ENCODE measurements at regions not wholly inside any gene's neighbourhood (a gene's known extent, or its start where the extent isn't known, plus 50 kb on each side); places are given as distances from the start of the nearest gene placed in this dataset.
"Not testable (repeated sequence)": the region's sequence is repeated elsewhere in the genome, so short reads cannot be mapped to it uniquely, and the experiment has no call there.

DNA sequence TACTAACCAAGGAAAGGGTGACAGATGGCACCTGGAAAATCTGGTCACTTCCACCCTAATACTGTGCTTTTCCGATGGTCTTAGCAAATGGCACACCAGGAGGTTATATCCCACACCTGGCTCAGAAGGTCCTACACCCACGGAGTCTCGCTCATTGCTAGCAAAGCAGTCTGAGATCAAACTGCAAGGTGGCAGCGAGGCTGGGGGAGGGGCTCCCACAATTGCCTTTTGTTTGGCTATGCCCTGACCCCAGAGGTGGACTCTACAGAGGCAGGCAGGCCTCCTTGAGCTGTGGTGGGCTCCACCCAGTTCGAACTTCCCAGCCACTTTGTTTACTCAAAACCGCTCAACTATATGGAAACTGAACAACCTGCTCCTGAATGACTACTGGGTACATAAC is 50.3 kb upstream of the UGT2B15 start:
- H3K36me3 Mint-ChIP-seq, H3K4me1 Mint-ChIP-seq, H3K27ac Mint-ChIP-seq, H3K27me3 Mint-ChIP-seq, H3K9me3 Mint-ChIP-seq, H3K4me3 Mint-ChIP-seq, ATAC-seq: not testable (repeated sequence)

DNA sequence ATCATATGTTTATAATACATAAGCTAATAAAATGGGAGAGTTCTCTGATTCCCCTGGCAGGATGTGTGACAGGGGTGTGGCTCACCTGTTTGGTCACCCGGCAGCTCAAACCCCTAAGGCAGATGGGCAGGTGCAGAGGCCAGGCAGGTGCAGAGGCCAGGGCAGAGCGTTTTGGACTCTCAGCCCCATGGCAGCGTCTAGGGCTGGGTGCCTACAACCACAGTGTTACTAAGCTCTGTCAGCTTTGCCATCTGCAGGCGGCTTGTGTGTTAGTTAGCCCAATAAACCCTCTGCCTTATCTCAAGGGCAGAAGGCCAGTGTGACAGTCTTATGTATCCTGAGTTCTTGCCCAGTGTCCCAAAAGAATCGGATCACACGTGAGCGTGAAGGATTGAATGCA is 54.0 kb upstream of the UGT2B15 start:
- Mint-ChIP-seq H3K36me3 (no peaks in the 10 kb centered on the region), H3K27ac (no peak overlapping the region), H3K27me3 (no peaks in the 10 kb centered on the region), H3K9me3 (no peaks in the 10 kb centered on the region), H3K4me3 (no peak overlapping the region), H3K4me1 (no peaks in the 10 kb centered on the region)
- peak; percentile 56 for ATAC-seq

DNA sequence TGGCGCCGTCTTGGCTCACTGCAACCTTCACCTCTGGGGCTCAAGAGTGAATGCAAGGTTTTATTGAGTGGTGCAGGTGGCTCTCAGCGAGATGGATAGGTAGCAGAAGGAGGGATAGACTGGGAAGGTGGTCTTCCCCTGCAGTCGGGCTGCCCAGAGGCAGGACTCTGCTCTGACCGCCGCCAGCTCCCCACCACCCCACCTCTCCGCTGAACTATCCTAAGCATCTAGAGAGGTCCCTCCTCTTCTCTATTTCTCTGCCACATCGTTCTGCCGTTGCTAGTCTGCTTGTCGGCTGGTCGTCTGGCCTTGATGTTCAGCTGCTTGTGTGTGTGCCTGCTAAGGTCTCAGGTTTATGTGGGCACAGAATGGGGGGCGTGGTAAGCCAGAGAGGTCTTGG is 54.5 kb upstream of the UGT2B15 start:
- H3K27me3 Mint-ChIP-seq: no peaks in the 10 kb centered on the region
- no peaks in the 10 kb centered on the region for H3K4me1 Mint-ChIP-seq
- H3K36me3 Mint-ChIP-seq: no peaks in the 10 kb centered on the region
- H3K9me3 Mint-ChIP-seq: no peaks in the 10 kb centered on the region
- peak; percentile 34 for ATAC-seq
- H3K4me3 Mint-ChIP-seq: no peak overlapping the region
- H3K27ac Mint-ChIP-seq: no peak overlapping the region

DNA sequence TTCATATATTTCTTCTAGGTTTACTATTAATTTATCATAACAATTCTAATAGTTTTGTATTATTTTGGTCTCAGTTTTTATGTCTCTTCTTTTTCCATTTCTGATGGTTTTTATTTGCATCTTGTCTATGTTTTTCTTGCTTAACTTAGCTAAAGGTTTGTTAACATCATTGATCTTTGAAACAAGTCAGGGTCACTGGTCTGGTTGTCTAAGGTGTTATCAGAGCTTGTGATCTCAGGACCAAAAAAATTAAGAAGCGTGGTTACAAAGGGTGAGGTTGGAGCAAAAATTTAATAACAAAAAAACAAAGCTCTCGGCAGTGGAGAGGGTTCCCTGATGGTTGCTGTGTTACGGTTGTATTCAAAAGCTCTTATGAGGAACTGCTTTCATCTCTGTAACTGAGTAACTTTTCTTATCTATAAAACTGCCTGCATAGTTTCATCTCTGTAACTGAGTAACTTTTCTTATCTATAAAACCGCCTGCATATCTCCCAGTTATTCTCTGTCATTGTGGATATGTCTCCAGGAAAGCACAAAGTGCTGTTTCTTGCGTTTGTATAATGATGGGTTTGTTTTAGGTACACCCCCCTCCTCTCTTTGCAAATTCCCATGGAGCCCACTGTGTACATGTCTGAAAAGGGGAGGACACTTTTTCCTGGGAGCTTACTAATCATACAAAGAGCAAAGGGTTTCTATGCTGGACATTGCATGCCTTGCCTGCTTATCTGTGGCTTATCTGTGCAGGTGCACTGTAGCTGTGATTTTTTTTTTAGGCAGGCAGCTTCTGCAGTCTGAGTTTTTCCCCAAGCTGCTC is 62.4 kb upstream of the UGT2B15 start:
- H3K27ac Mint-ChIP-seq: no peak overlapping the region
- no peaks in the 10 kb centered on the region for H3K9me3 Mint-ChIP-seq
- no peak overlapping the region for H3K4me3 Mint-ChIP-seq
- no peaks in the 10 kb centered on the region for H3K4me1 Mint-ChIP-seq
- no peaks in the 10 kb centered on the region for H3K27me3 Mint-ChIP-seq
- ATAC-seq: no peak
- H3K36me3 Mint-ChIP-seq: no peaks in the 10 kb centered on the region

DNA sequence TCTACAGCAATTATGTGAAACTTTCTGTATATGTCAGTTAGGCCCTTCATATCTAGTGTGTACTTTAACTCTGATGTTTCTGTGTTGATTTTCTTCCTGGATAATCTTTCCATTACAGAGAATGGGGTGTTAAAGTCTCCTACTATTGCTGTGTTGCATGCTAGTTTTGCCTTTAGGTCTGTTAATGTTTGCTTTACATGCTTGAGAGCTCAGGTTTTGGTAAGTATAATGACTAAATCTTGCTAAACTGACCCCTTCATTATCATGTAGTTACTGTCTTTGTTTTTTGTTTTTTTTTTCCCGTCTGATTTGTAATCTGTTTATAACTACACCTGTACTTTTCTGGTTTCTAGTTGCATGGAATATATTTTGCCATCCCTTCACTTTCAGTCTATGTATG is 63.6 kb upstream of the UGT2B15 start:
- no peak overlapping the region for H3K4me3 Mint-ChIP-seq
- H3K36me3 Mint-ChIP-seq: no peaks in the 10 kb centered on the region
- no peaks in the 10 kb centered on the region for H3K27me3 Mint-ChIP-seq
- no peak overlapping the region for H3K27ac Mint-ChIP-seq
- ATAC-seq: no peak
- no peaks in the 10 kb centered on the region for H3K4me1 Mint-ChIP-seq
- H3K9me3 Mint-ChIP-seq: no peaks in the 10 kb centered on the region

DNA sequence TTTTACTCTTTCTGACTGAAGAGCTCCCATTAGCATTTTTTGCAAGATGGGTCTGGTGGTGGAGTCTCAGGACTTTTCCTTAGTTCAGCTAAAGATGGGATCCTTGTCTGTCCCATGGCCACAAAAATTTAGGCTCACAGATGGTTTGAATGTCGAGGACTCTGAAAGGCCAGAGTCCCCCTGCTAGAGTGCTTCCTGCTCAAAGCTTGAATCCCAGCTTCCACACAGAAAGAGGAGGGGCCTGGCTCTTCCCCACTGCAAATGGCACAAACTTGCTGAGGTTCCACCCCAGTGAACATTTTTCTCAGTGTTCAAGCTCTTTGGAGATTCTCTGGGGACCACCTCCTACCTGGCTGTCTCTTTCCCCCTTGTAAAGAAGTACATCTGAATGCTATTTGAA is 64.7 kb upstream of the UGT2B15 start:
- no peak for ATAC-seq
- no peak overlapping the region for H3K4me3 Mint-ChIP-seq
- H3K27me3 Mint-ChIP-seq: no peaks in the 10 kb centered on the region
- no peaks in the 10 kb centered on the region for H3K4me1 Mint-ChIP-seq
- H3K27ac Mint-ChIP-seq: no peak overlapping the region
- no peaks in the 10 kb centered on the region for H3K36me3 Mint-ChIP-seq
- no peaks in the 10 kb centered on the region for H3K9me3 Mint-ChIP-seq

DNA sequence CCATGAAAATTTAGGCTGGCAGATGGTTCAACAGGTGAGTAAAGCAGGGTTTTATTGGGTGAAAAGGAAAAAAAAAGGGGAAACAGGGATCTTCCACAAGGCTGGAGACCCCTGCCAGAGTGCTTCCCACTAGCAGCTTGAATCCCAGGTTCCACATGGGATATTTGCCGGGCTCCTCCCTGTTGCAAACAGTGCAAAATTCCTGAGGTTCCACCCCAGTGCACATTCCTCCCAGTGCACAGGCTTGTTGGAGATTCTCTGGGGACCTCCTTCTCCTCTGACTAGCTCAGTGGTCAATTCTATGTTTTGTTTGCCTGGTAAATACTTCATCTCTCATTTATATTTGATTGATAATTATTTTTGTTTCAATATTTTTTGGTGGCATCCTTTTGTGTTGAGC is 66.4 kb upstream of the UGT2B15 start:
- ATAC-seq: no peak
- Mint-ChIP-seq H3K27me3 (no peaks in the 10 kb centered on the region), H3K9me3 (peaks cover 2% of the 10 kb centered on the region), H3K36me3 (no peaks in the 10 kb centered on the region), H3K4me3 (no peak overlapping the region), H3K4me1 (no peaks in the 10 kb centered on the region), H3K27ac (no peak overlapping the region)

DNA sequence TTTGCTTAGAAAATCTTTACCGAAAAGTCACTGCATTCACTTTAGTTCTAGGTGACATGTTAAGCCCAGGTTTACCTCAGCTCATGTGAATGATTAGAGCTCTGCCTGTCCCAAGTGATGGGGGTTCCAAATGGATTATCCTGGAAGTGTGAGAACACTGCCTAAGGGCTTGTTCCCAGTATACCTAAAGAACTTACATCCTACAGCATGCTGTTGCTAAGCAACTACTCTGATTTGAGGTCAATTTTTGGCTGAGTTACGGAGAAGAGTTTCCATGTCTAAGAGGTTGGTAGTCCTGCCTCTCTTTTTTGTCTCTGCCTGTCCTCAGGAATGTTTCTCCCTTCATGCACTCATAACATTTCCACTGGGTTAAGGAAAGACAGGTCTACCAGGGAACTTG is 67.6 kb upstream of the UGT2B15 start:
- Mint-ChIP-seq H3K9me3 (peaks cover 9% of the 10 kb centered on the region), H3K4me1 (no peaks in the 10 kb centered on the region), H3K4me3 (no peak overlapping the region), H3K36me3 (no peaks in the 10 kb centered on the region), H3K27ac (no peak overlapping the region), H3K27me3 (no peaks in the 10 kb centered on the region)
- no peak for ATAC-seq

DNA sequence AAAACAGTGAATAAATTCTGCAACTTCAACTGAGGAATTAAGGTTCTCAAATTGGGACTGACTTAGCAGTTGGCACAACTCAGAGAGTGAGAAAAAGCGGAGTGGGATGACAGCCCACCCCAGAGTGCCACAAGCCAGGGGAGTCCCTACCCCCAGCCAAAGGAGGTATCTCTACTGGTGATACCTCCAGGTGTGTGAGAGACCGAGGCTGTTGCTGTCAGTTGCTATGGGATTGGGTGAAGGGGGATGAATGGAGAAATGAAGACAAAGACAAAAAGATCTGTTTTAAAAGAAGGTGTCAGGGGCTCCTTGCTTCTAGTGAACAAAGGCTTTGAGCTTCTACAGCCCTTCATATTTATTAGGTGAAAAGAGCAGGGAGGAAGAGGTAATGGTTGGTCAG is 71.4 kb upstream of the UGT2B10 start:
- Mint-ChIP-seq H3K27me3 (no peaks in the 10 kb centered on the region), H3K4me3 (no peak overlapping the region), H3K4me1 (no peaks in the 10 kb centered on the region), H3K27ac (no peak overlapping the region), H3K36me3 (no peaks in the 10 kb centered on the region), H3K9me3 (peaks cover 12% of the 10 kb centered on the region)
- no peak for ATAC-seq

DNA sequence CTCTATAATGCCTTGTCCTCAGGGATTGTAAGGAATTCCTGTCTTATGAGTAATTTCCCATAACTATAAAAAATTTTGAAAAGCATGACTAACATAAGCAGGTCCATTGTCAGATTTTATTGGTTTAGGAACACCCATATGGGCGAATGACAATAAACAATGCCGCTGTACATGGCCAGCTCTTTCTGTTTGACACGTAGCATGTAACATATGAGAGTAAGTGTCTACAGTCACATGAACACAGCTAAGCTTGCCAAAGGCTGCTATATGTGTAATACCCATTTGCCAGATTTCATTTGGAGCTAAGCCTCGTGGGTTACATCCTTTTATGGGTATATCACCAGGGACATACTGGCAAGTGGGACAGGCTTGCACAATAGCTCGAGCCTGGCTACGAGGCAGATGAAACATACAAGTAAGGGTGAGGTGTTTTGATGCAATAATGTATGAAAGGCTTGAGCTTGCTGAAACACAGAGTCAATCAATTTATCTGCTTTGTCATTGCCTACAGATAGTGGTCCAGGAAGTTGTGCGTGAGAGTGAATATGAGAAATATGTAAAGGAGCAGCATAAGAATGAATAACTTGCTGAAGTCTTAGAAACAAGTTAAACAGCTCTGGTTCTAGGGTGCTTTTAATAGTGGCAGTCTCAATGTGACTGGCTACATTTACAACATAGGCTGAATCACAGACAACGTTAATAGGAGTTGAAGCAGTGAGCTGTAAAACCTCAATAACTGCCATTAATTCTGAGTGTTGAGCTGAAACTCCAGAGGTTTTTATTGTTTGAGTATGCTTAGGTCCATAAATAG is 67.4 kb upstream of the UGT2B10 start:
- no peaks in the 10 kb centered on the region for H3K4me1 Mint-ChIP-seq
- H3K4me3 Mint-ChIP-seq: no peak overlapping the region
- peaks cover 3% of the 10 kb centered on the region for H3K9me3 Mint-ChIP-seq
- no peaks in the 10 kb centered on the region for H3K36me3 Mint-ChIP-seq
- H3K27ac Mint-ChIP-seq: no peak overlapping the region
- no peak for ATAC-seq
- no peaks in the 10 kb centered on the region for H3K27me3 Mint-ChIP-seq

DNA sequence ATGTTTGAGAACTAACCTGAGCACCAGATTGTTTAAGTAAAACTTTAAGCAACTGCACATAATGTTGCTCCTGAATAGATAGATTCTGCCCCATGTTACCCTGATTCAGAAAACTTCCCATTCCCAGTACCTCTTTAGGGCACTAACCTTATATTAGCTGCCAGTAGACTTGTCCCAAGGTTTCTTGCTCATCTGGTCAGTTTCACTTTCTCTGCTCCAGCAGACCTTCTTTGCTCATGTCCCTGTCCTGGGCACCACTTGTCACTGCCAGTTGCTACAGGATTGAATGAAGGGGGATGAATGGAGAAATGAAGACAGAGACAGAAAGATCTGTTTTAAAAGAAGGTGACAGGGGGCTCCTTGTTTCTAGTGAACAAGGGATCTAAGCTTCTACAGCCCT is 65.2 kb upstream of the UGT2B10 start:
- ATAC-seq: no peak
- no peaks in the 10 kb centered on the region for H3K4me1 Mint-ChIP-seq
- no peaks in the 10 kb centered on the region for H3K36me3 Mint-ChIP-seq
- H3K9me3 Mint-ChIP-seq: peaks cover 3% of the 10 kb centered on the region
- no peak overlapping the region for H3K4me3 Mint-ChIP-seq
- no peak overlapping the region for H3K27ac Mint-ChIP-seq
- no peaks in the 10 kb centered on the region for H3K27me3 Mint-ChIP-seq

DNA sequence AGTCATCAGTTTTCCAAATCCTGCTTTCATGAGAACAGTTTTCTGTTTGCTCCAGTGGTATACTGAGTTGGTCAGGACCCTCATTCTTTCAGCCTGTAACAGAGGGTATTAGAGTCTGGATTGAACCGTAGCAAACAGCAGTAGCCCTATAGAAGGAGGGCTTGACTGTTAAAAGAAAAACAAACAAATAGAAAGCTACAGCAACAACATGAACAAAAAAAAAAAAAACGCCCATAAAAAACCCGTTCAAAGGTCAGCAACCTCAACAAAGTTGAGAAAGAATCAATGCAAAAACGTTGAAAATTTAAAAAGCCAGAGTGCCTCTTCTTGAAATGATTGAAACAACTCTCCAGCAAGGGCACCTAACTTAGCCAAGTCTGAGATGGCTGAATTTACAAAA is 64.7 kb upstream of the UGT2B10 start:
- ATAC-seq: no peak
- Mint-ChIP-seq H3K27me3 (no peaks in the 10 kb centered on the region), H3K4me1 (no peaks in the 10 kb centered on the region), H3K27ac (no peak overlapping the region), H3K4me3 (no peak overlapping the region), H3K36me3 (no peaks in the 10 kb centered on the region), H3K9me3 (peaks cover 3% of the 10 kb centered on the region)

DNA sequence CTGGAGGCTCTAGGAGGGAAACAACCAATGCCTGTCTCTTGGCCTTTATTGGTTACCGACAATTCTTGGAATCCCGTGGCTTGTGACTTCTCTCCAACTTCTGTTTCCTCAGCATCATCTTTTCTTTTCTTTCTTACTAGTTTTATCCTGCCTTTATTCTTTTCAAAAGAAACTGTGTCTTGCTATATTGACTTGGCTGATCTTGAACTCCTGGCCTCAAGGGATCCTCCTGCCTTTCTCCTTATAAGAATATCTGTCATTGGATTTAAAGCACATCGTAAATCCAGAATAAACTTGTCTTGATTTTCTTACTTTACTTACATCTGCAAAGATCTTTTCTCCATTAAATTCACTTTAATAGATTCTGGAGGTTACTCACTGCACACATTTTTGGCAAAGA is 49.9 kb upstream of the UGT2B10 start:
- Mint-ChIP-seq H3K36me3 (no peaks in the 10 kb centered on the region), H3K4me1 (no peaks in the 10 kb centered on the region), H3K4me3 (no peak overlapping the region), H3K27me3 (no peaks in the 10 kb centered on the region), H3K9me3 (peaks cover 5% of the 10 kb centered on the region), H3K27ac (no peak overlapping the region)
- no peak for ATAC-seq

Measured in stimulated activated memory B cell treated with anti-CD40 and anti-IgM and Interleukin-4, amounts not matched to agents 10 μg/mL and 1 μg/mL and 100 μg/mL, for 72 hours (primary cell).